NCI-H146 treated with DMSO at 0.1 percent for 48 hours (cell line): ENCODE measurements at regions not wholly inside any gene's neighbourhood (a gene's known extent, or its start where the extent isn't known, plus 50 kb on each side); places are given as distances from the start of the nearest gene placed in this dataset.
"Not testable (repeated sequence)": the region's sequence is repeated elsewhere in the genome, so short reads cannot be mapped to it uniquely, and the experiment has no call there.

Source experiments
- DNase-seq: peaks from one replicate; lab custom pipeline; 2025; ENCODE audit not compliant: unreplicated experiment; lab: John Stamatoyannopoulos, UW

DNA sequence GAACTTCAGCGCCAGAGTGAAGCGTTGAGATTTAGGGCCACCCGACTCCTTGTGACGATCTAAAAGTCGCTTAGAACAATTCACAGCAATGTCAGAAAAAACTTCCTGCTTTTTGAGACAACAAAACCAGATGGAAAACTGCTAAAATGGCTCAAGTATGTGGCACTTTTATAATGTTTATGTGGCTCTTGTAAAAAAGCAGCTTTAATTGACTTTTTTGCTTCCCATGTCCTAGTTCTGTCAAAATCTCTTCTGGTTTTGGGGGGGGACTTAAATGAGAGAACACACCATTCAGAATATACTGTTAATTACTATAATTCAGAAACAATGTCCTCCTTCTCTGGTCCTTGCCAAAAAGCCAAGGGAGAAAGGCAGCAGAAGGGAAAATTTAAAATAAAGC is 154.7 kb upstream of the LSM14A start:
- no peak for DNase-seq

DNA sequence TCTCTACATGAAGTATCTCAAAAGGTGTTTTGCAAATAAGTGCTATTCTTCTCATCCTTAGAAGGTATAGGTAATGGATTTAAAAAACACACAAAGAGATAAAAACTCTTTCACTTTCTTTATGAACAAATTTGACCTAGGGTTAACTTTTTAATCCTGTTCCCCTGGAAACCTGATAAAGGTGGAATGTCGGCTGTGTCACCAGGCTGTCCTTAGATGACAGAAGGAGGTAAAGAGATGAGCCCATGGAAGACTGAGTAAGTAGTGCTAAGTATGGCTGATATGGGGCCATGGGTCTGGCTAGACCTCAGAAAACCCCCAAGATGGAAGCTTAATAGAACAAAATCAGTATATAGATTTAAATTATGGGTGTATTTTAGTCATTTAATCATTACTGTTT is 153.8 kb upstream of the LSM14A start:
- DNase-seq = no peak

DNA sequence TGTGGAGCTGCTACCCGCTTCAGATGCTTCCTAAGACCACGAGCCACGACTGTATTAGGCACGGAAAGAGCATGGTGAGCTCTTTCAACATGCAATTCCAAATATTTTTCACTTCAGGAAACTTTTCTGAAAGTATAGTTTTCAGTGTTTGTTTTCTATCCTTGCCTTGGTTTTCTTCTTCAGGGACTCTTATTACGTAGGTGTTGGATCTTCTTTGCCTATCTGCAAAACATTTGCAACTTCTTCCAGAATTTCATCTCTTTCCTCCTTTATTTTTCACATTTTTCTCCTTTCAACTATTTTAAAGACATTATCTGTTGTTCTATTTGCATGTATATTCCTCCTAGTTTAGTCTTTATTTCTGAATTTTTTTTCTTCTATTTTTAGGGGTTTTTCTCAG is 148.9 kb upstream of the LSM14A start:
- no peak for DNase-seq

DNA sequence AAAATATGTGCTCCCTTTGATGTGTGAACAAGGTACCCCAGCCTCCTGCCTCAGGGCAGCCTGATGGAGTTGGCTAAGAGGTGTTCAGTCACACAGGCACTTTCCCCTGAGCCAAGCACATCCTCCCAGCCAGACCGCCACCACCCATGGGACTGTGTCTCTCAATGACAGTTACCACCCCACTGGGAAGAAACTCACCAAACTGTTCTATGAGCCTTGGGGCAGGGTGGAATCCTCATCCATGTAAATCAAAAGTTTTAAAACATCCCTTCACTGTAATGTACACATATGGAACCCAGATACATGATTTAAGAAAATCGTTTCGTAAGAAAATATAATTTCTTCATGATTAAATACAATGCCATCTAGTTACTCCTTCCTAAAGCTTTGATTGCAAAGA is 138.4 kb upstream of the LSM14A start:
- no peak for DNase-seq

DNA sequence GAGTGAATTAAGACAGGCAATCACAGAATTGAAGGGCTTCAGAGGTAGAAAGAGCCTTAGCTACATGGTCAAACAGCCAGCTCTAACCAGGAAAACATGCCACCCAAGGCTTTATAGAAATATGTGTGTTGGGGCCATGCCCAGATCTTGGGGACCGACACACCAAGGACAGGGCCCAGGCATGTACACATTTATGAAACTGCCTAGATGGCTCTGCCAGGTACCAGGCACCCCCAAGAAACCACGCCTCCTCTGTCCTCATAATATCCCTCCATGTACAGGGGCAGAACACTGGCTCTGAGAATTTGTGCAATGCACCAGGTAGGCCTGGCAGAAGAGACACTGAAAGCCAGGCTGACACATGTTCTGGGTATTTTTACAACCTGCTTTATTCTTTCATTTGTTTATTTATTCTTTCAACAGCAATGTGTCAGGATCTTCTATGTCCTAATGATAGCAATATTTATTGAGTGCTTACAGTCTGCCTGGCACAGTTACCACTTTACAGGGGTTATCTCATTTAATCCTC is 137.9 kb upstream of the LSM14A start:
- no peak for DNase-seq

DNA sequence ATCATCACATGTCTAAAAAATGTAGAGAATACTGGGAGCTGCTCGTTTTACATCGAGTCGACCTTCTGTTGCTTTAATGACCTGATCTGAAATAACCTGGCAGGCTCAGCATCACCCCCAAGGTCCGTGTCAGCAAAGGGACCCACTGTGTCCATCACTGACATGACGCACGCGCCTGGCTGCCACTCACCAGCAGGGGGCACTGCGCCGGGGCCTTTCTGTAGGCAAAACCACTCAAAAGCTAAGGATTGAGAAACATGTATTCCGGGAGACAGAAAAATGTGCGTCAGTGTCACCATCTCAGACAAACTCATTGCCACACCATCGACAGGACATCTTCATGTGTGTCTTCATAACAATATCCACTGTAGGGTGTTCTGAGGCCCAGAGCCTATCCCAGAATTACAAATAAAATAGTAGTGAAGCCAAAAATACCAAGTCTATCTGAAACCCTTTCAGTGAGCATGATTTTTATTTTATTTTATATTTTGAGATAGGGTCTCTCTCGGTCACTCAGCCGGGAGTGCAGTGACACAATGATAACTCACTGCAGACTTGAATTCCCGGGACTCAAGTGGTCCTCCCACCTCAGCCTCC is 130.3 kb upstream of the LSM14A start:
- DNase-seq = no peak

DNA sequence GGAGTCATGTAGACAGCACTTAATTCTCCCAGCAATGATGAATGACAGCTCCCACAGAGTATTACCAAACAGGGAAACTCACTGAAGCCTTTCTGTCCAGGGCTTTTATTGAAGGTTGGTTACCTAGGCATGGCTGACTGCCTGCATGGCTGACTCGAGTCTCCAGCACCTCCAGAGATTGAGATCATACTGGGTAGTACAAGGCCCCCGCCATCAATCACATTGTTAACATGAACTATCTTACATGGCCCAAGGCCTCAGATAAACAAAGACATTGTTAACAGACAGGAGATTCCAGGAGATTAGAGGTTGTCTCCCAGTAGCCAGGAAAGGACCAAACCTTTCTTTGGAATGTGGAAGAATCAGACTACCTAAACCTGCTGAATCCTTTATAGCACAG is 128.3 kb upstream of the LSM14A start:
- no peak for DNase-seq

DNA sequence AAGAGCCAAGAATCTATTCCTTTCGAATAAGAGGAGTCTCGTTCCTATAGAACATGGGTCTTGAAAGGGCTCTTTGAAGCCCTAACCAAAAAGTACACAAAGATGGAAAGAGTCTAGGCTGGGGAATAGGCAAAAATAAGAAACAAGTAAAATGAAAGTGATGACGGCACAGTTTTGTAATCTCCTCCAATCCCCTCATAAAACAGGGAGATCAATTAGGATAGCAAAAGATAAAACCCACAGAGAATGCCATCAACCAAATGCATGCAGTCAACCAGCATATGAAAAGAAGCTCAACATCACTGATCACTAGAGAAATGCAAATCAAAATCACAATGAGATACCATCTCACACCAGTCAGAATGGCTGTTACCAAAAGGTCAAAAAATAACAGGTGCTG is 122.4 kb upstream of the LSM14A start:
- no peak for DNase-seq

DNA sequence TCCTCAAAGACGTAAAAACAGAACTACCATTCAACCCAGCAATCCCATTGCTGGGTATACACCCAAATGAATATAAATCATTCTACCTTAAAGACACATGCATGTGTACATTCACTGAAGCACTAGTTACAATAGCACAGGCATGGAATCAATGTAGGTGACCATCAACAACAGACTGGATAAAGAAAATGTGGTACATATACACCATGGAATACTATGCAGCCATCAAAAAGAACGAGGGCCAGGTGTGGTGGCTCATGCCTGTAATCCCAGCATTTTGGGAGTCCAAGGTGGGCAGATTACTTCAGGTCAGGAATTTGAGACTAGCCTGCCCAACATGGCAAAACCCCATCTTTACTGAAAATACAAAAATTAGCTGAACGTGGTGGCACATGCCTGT is 121.9 kb upstream of the LSM14A start:
- not testable (repeated sequence) for DNase-seq

DNA sequence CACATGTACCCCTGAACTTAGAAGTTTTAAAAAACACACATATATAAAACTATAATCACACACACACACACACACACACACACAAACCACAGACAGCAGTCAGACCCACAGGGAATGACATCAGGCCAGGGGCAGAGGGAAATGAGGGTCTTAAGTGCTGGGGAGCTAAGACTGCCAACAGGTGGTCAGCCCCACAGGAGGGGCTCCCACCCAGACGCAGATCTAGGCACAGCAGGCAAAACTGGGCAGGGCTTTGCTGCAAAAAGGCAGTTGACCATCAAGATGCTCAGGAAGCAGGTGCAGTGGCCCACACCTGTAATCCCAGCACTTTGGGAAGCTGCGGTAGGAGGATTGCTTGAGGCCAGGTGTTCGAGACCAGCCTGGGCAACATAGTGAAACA is 121.0 kb upstream of the LSM14A start:
- DNase-seq = no peak

DNA sequence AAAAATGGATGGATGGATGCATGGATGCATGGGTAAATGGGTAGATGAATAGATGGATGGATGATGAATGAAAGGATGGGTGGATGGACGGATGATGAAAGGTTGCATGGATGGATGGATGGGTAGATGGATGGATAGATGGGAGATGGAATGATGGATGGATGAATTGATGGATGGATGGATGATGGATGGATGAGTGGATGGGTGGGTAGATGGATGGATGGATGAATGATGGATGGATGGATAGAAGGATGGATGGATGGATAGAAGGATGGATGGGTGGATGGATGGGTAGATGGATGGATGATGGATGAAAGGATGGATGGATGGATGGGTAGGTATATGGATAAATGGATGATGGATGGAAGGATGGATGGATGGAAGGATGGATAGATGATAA is 115.1 kb upstream of the LSM14A start:
- no peak for DNase-seq

DNA sequence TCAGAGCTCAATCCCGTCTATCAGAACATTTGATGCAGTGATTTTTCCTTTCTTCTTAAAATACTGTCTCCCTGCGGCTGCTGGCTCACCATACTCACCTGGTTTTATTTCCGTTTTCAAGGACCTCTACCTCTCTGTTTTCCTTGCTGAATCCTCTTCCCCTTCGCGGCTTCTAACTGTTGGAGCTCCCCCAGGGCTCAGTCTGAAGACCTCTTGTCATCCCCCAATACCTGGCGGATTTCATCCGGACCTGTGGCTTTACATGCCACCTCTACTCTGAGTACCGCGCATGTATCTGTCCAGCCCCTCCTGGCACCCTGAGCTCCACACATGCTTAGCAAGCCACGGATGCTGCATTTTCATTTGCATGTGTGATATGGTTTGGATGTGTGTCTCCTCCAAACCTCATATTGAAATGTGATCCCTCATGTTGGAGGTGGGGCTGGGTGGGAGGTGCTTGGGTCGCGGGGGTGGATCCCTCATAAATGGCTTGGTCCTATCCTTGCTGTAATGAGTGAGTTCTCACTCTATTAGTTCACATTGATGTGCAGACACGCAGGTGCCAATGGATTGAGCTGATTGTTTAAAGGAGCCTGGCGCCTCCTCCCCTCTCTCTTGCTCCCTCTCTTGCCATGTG is 106.2 kb upstream of the LSM14A start:
- no peak for DNase-seq

DNA sequence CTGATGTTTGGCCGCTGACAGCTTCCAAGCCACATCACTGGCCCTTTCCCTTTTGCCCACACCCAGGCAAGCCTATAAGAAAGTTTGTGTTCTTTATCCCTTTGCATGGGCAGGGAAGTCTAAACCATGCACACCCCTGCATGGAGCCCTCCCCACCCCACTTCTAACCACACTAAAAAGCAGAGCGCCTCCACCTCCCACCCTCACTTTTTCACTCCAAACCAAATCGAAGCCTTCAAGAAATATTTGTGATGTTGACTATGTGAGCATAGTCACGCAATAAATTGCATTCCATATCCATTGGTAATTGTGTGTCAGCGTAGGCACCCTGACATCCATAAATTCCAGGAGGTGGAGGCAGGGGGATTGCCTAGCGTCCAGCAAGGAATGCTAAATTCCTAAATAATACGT is 104.4 kb upstream of the LSM14A start:
- DNase-seq = no peak

DNA sequence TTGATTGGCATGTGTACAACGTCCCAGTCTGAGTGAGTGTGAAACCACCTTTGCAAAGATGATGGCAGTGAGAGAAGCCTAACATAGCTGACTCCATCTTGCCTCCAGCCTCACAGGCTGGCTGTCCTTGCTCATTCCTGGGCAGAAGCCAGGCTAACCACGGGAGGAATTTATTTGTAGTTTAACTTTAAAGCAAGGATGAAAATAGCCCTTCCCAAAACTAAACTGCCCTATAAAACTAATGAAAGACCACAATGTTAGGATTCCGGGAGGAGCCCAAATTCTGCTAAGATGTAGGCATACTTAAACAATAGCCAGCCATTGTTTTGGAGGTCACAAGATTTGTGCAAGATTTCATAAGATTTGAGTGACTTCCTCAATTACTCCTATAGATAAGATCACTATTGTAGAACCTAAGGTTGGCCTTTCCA is 96.6 kb upstream of the LSM14A start:
- no peak for DNase-seq

DNA sequence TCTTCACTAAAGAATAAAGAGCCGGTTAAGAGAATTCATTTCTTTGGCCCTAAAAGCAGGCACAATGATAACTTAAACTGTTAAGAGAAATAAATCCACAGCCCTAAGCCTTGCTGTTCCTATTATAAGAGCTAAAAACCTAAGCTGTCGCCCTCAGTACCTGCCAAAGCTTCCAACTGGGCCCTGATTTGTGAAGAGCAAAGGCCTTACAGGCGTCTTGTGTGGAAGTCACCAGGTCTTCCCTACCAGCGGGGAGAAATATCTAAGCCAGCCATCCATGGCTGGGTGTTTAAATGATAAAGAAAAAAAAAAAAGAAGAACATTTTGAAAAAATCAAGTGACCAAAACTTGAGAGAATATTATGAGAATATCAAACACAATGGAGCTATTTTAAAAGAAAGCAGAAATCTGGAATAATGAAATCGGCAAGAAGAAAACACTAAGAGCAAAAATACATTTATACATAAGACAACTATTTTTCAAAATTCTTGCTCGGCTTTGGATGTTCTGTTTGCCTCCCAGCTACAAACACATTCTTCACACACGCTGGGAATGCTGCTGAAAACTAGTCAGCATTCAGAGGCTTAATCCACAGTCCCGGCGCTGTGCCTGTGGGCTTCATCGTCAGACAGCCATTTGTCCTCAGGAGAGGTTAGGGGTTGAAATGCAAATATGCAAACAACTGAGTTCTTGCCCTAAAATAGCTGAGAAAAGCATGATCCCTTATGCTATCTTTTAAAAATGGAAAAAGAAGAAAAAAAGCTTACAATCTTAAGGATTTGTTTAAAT is 89.8 kb upstream of the LSM14A start:
- no peak for DNase-seq

DNA sequence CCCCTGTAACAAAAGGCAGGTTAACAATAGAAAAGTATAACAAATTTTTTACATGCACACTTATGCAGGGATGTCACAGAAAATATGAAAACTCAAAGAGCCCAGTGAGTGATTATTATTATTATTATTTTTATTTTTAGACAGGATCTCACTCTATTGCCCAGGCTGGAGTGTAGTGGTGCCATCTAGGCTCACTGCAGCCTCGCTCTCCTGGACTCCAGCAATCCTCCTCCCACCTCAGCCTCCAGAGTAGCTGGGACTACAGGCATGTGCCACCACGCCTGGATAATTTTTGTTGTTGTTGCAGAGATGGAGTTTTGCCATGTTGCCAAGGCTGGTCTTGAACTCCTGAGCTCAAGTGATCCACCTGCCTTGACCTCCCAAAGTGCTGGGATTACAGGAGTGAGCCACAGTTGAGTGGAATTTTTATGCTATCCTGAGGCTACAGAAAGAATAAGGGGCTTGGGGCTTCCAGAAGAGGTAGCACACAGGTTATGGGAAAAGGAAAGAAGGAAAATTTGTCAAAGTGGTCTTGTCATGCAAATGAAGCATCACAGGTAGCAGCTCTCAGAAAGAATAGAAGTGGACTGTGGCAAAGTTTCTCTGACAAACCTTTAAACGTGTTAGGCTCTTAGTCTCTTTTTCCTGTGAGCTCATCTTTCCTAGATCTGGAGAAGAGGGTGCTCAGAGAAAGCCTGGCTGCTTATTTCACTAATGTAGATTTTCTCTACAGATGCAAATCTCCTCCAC is 87.7 kb upstream of the LSM14A start:
- no peak for DNase-seq

DNA sequence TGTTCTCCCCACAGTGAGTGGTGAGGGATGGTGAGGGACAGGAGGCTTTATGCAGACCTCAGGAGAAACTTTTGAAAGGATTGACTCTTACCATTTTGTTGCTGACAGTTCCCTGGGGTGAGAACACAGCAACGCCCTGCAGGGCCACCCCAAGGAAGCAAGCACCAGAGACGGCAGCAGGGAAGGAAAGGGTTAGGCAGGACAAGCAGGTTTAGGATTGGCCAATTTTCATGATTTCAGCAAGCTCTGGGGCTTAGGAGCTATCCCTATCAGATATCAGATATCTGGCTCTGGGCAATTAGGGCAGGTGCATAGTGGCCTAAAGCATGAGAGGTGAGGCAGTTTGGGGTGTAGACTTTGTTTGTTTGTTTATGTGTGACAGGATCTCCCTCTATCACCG is 87.0 kb upstream of the LSM14A start:
- DNase-seq = no peak

DNA sequence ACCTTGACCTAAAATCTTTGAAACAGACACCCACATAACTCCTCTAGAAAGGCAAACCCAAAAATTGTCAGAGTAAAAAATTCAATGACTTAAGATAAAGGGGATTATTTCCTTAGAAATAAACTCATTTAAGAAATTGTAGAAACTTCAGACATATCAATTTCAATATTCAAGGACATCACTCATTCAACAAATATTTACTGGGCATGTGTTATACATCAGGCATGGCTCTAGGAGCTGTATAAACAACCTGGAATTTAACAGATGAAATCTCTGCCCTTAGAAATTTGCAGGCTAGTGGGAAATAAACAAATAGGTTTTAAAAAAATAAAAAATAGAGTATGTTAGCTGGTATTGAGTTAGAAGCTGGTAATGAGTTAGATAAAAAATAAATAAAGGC is 84.0 kb upstream of the LSM14A start:
- no peak for DNase-seq

DNA sequence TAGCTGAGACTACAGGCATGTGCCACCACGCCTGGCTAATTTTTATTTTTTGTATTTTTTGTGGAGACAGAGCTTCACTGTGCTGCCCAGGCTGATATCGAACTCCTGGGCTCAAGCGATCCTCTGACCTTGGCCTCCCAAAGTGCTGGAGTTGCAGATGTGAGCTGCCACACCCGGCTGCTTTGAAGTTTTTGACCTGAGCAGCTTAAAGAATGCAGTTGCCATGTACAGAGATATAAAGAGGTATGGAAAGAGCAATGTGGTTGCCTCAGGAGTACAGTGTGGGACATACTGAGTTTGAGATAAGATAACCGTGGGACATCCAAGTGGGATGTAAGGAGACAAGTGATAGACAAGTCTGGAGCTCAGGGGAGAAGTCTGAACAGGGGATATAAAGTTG is 82.7 kb upstream of the LSM14A start:
- DNase-seq = no peak

DNA sequence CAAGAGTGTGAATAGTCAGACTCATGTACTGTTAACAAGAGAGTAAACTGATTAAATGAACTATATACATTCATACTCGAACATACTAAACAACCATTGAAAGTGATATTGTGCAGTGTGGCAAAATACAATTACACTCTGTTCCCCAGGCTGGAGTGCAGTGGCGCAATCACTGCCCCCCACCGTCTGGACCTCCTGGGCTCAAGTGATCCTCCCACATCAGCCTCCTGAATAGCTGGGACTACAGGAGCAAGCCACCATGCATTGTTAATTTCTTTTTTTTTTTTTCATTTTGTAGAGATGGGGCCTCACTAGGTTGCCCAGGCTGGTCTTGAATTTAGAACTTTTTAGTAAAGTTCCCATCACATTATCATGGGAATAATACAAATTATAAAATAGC is 77.3 kb upstream of the LSM14A start:
- DNase-seq = no peak

DNA sequence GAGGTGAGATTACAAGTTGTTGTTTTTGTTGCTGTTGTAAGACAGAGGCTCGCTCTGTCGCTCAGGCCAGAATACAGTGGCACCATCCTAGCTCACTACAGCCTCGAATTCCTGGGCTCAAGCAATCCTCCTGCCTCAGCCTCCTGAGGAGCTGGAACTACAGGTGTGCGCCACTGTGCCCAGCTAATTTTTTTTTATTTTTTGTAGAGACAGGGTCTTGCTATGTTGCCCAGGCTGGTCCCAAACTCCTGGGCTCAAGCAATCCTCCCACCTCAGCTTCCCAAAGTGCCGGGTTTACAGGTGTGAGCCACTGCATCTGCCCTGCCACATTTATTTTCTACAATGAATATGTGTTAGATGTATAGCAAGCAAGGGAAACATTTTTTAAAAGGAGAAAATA is 76.9 kb upstream of the LSM14A start:
- DNase-seq = not testable (repeated sequence)
